Activated CD4-positive, alpha-beta T cell treated with anti-CD3 and anti-CD28 coated beads, Interleukin-2, amount 10 ng/mL, durations not matched to agents 24 days and 14 days (primary cell): ENCODE measurements at regions not wholly inside any gene's neighbourhood (a gene's known extent, or its start where the extent isn't known, plus 50 kb on each side); places are given as distances from the start of the nearest gene placed in this dataset.

Experiments
- DNase-seq: peaks from one replicate; pipeline ENCODE4 v3.0.0; 2022
- H3K27ac Mint-ChIP-seq: one replicate; pipeline ENCODE4 v1.8.0; 2022; ENCODE audit warnings: mild to moderate bottlenecking, mixed read lengths
- H3K27me3 Mint-ChIP-seq: one replicate; pipeline ENCODE4 v1.8.0; 2022; ENCODE audit warnings: mixed read lengths
- H3K36me3 Mint-ChIP-seq: one replicate; pipeline ENCODE4 v1.8.0; 2022; ENCODE audit warnings: low read depth, mild to moderate bottlenecking, mixed read lengths
- H3K4me1 Mint-ChIP-seq: one replicate; pipeline ENCODE4 v1.8.0; 2021; ENCODE audit warnings: mixed read lengths
- H3K4me3 Mint-ChIP-seq: one replicate; pipeline ENCODE4 v1.8.0; 2022; ENCODE audit warnings: mild to moderate bottlenecking, moderate library complexity, mixed read lengths
- H3K9me3 Mint-ChIP-seq: one replicate; pipeline ENCODE4 v1.8.0; 2021; ENCODE audit warnings: mixed read lengths
- intact Hi-C: fragments of 100-400 bp; cut with micrococcal nuclease; formaldehyde crosslinking; loops from one replicate; pipeline ENCODE4 v1.15.1; 2023

DNA sequence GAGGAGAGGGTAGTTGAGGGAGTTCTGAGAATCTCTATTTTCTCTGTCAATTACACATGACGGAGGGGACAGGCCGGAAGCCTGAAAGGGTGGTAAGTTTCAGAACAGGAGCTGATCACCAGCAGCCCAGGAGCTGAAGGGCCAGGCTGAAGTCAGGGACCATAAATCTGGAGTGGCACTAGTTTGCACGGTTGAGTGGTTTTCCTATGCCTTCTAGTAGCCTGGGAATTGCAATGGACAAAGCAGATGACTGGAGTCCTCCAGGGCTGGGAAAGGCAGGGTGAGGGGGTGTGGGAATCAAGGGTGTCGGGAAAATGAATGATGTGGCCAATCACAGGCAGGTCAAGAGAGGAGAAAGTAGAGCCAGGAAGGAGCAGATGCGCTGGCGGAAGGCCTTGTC lies 72.5 kb downstream of the MAGEF1 start:
- no peak overlapping the region for H3K4me3 Mint-ChIP-seq
- H3K9me3 Mint-ChIP-seq: no peaks in the 10 kb centered on the region
- intact Hi-C loops: no loop called here
- H3K36me3 Mint-ChIP-seq: no peaks in the 10 kb centered on the region
- peaks cover 4% of the 10 kb centered on the region for H3K4me1 Mint-ChIP-seq
- no peak overlapping the region for H3K27ac Mint-ChIP-seq
- DNase-seq: no peak
- H3K27me3 Mint-ChIP-seq: peaks cover 2% of the 10 kb centered on the region

DNA sequence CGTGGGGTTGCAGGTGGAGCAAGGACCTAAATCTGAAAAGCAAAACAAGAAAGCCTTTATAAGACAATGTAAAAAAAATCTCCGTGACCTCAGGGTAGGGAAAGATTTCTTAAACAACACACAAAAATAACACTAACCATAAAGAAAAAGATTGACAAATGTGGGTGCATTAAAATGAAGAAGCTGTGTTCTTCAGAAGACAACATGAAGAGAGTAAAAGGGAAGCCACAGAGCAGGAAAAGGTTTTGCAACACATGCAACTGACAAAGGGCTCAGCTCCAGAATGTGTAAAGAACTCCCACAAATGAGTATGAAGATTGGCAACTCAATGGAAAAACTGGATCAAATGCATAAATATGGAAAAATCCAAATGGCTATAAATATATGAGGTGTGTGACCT lies 74.2 kb downstream of the MAGEF1 start:
- peaks cover 2% of the 10 kb centered on the region for H3K27me3 Mint-ChIP-seq
- intact Hi-C loops: loop anchor here (1.0 kb wide), 4 partner anchors 20 to 175 kb away; partner anchors contain the start of genes EPHB3 and VPS8
- no peaks in the 10 kb centered on the region for H3K9me3 Mint-ChIP-seq
- H3K4me1 Mint-ChIP-seq: peaks cover 5% of the 10 kb centered on the region
- no peak overlapping the region for H3K27ac Mint-ChIP-seq
- H3K36me3 Mint-ChIP-seq: no peaks in the 10 kb centered on the region
- H3K4me3 Mint-ChIP-seq: no peak overlapping the region
- peak; percentile 63 for DNase-seq

DNA sequence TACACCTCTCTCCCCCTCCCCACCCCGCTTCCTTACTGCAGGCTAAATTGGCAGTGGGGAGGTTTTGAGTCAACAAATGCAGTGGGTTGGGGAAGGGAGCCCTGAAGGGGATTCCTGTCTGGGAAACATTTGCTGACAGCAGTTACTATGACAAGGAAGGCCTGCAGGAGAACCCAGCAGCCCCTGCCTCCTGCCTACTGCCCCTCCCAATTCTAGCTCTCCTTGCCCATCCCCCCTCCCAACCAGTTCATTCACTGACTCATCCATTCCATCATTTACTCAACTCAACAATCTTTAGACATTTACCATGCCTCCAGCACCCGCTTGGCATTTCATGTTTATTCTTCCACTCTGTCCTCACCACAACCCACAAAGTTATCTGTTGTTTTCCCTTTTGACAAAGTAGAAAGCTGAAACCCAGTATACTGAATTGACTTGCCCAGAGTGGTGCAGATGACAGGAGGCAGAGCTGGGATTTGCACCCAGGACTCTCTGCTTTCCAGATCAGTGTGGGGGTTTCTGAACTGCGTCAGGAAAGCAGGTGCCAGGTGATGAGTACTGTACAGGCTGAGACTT lies 75.0 kb downstream of the MAGEF1 start:
- intact Hi-C loops: loop anchor here (1.0 kb wide), 4 partner anchors 20 to 175 kb away; partner anchors contain the start of genes EPHB3 and VPS8
- Mint-ChIP-seq H3K9me3 (no peaks in the 10 kb centered on the region), H3K27ac (no peak overlapping the region), H3K4me1 (peaks cover 5% of the 10 kb centered on the region), H3K36me3 (no peaks in the 10 kb centered on the region), H3K27me3 (peaks cover 2% of the 10 kb centered on the region), H3K4me3 (no peak overlapping the region)
- DNase-seq: peak; percentile 79

DNA sequence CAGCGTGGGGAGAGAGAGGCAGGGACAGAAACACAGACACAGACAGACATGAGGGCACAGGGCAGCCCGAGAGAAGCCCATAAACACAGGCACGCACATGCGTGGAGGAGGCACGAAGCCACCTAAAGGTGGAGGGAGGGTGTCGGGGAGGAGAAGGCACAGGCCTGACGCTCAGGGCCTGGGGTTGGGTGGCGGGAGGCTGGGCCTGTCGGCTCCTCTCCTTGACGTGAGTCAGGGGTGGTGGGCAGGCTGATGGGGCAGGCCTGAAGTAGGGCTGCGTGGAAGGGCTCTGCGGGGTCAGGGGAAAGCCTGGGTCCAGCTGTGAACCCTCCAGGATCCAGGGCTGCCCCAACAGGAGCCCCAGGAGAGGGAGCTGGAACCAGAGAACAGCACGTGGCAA lies 74.2 kb downstream of the EPHB3 start:
- peaks cover 2% of the 10 kb centered on the region for H3K27me3 Mint-ChIP-seq
- no peak overlapping the region for H3K4me3 Mint-ChIP-seq
- no peaks in the 10 kb centered on the region for H3K9me3 Mint-ChIP-seq
- peak overlapping the region; percentile 7 for H3K27ac Mint-ChIP-seq
- no peak for DNase-seq
- intact Hi-C loops: no loop called here
- H3K36me3 Mint-ChIP-seq: no peaks in the 10 kb centered on the region
- peaks cover 5% of the 10 kb centered on the region for H3K4me1 Mint-ChIP-seq

DNA sequence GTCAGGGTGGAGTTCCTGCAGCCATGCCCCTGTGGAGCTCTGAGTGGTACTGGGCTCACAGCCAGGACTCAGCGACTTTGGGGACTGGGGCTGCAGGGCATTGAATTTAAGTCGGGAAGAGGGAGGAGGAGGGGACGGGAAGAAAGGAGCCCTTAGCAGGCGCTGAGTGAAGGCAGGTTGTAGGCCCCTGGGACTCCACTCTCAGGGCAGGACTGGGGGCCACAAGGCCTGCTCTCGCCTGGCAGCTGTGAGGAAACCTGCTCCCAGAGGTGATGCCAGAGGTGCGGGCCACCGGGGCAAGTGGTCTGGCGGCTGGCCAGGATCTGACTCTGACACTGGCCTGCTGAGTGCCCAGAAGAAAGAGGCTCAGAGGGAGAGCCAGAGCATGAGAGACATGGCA lies 73.5 kb downstream of the EPHB3 start:
- intact Hi-C loops: no loop called here
- Mint-ChIP-seq H3K4me3 (no peak overlapping the region), H3K27ac (peak overlapping the region; percentile 7), H3K4me1 (peaks cover 5% of the 10 kb centered on the region), H3K9me3 (no peaks in the 10 kb centered on the region), H3K36me3 (no peaks in the 10 kb centered on the region), H3K27me3 (peaks cover 2% of the 10 kb centered on the region)
- no peak for DNase-seq

DNA sequence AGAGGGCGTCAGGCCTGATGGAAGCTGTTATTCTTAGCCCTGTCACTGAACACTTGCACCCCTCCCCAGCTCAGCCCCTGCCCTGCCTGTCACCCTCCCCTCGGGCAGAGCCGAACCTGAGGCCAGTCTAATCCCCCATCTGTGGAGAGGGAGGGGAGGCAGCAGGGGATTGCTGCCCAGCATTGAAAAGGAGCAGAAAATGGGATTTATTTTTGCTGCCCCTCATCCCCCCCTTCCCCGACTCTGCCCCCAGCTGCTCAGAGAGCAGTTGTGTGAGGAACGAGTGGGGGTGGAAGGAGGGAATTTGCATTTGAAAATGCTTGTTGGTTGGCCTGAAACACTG lies 71.6 kb downstream of the EPHB3 start:
- Mint-ChIP-seq H3K27me3 (peaks cover 2% of the 10 kb centered on the region), H3K9me3 (no peaks in the 10 kb centered on the region), H3K36me3 (no peaks in the 10 kb centered on the region), H3K4me1 (peaks cover 5% of the 10 kb centered on the region), H3K27ac (no peak overlapping the region), H3K4me3 (no peak overlapping the region)
- DNase-seq: no peak
- intact Hi-C loops: no loop called here

DNA sequence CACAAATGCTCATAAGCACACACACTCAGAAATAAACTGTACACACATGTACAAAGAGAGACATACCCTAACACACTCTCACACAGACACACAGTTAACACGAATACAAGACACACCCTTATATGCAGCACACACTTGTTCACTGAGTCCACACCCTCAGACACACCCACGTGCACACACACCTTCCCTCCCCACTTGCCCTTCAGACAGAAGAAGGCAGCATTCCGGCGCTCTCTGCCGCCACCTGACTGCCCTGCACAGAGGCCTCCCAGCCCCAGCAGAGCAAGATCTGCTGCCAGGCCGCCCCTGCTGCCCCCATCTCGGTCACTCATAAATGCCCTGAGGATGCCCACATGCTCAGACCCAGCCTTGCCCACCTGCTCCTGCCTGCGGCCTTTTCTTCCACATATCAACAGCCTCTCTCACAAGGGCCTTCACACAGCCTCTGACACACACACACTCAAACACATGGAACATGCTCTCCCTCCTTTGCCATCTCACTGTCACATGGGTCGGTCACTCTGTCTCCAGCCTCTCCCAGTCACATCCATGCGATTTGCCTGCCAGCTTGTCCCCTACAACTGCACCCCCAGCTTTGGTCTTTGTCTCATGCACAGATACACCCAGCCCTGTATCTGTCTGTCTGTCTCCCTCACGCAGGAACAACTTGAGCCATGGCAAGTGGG lies 71.1 kb downstream of the EPHB3 start:
- intact Hi-C loops: no loop called here
- H3K4me1 Mint-ChIP-seq: peaks cover 5% of the 10 kb centered on the region
- no peak overlapping the region for H3K4me3 Mint-ChIP-seq
- H3K9me3 Mint-ChIP-seq: no peaks in the 10 kb centered on the region
- peak overlapping the region; percentile 1 for H3K27ac Mint-ChIP-seq
- DNase-seq: no peak
- H3K27me3 Mint-ChIP-seq: peaks cover 2% of the 10 kb centered on the region
- H3K36me3 Mint-ChIP-seq: no peaks in the 10 kb centered on the region
